GM12865 (cell line): ENCODE measurements at regions not wholly inside any gene's neighbourhood (a gene's known extent, or its start where the extent isn't known, plus 50 kb on each side); places are given as distances from the start of the nearest gene placed in this dataset.

ENCODE experiments used
- DNase-seq: peaks from one replicate; pipeline ENCODE4 v3.0.0; 2010; ENCODE audit warnings: low read depth
- H3K4me3 ChIP-seq: 2 replicates; pipeline ENCODE4 v1.5.1; 2011; ENCODE audit warnings: mild to moderate bottlenecking, low read depth, low read length, control low read depth
- CTCF ChIP-seq: IDR thresholded peaks from 2 replicates; pipeline ENCODE4 v1.5.1; 2011; ENCODE audit warnings: low read length, control low read depth, low read depth, inconsistent platforms; ENCODE audit not compliant: insufficient read depth; ENCODE audit errors: missing control alignments

GRCh38 chr13:70959035-70959775, 851.0 kb upstream of the KLHL1 start:
- no peak for TF ChIP-seq CTCF
- DNase-seq, result no peak
- no peak overlapping the region for H3K4me3 ChIP-seq

- no peak for DNase-seq
These were observed 847.6 kb upstream of the KLHL1 start for GRCh38 chr13:70955887-70956286.

GRCh38 chr13:70950664-70951063, 842.4 kb upstream of the KLHL1 start:
- no peak overlapping the region for H3K4me3 ChIP-seq
- no peak for DNase-seq
- TF ChIP-seq CTCF, result no peak

More at GRCh38 chr13:70955887-70956286, 847.6 kb upstream of the KLHL1 start:
- no peak overlapping the region for H3K4me3 ChIP-seq
- TF ChIP-seq CTCF, result no peak

GRCh38 chr13:70945506-70945905, 837.3 kb upstream of the KLHL1 start:
- H3K4me3 ChIP-seq, result no peak overlapping the region
- no peak for TF ChIP-seq CTCF

GRCh38 chr13:70941454-70941853, 833.2 kb upstream of the KLHL1 start:
- no peak for TF ChIP-seq CTCF
- DNase-seq, result no peak
- no peak overlapping the region for H3K4me3 ChIP-seq

More at GRCh38 chr13:70945506-70945905, 837.3 kb upstream of the KLHL1 start:
- DNase-seq, result no peak

- no peak for TF ChIP-seq CTCF
- DNase-seq, result no peak
- no peak overlapping the region for H3K4me3 ChIP-seq
These were observed 830.2 kb upstream of the KLHL1 start for GRCh38 chr13:70938462-70938861.

GRCh38 chr13:70932511-70932910, 824.3 kb upstream of the KLHL1 start:
- no peak for TF ChIP-seq CTCF
- DNase-seq, result no peak
- no peak overlapping the region for H3K4me3 ChIP-seq
